HUES48 (cell line): ENCODE measurements at regions not wholly inside any gene's neighbourhood (a gene's known extent, or its start where the extent isn't known, plus 50 kb on each side); places are given as distances from the start of the nearest gene placed in this dataset.

ENCODE experiments used
- H3K27ac ChIP-seq: one replicate; pipeline ENCODE4 v1.7.0; 2013; ENCODE audit warnings: low read depth, low read length, inconsistent platforms
- H3K27me3 ChIP-seq: 2 replicates; pipeline ENCODE4 v1.6.1; 2013; ENCODE audit warnings: mild to moderate bottlenecking, low read length; ENCODE audit not compliant: control insufficient read depth, insufficient read depth
- H3K36me3 ChIP-seq: 2 replicates; pipeline ENCODE4 v1.6.1; 2013; ENCODE audit warnings: low read length; ENCODE audit not compliant: control insufficient read depth, insufficient read depth
- H3K4me1 ChIP-seq: 2 replicates; pipeline ENCODE4 v1.6.1; 2013; ENCODE audit warnings: mild to moderate bottlenecking, low read length; ENCODE audit not compliant: control insufficient read depth, insufficient read depth
- H3K4me3 ChIP-seq: 2 replicates; pipeline ENCODE4 v1.5.1; 2013; ENCODE audit warnings: mild to moderate bottlenecking, low read depth, low read length
- H3K9ac ChIP-seq: 2 replicates; pipeline ENCODE4 v1.6.1; 2013; ENCODE audit warnings: mild to moderate bottlenecking, low read depth, low read length, moderate library complexity
- H3K9me3 ChIP-seq: 2 replicates; pipeline ENCODE4 v1.6.1; 2013; ENCODE audit warnings: low read length; ENCODE audit not compliant: control insufficient read depth, insufficient read depth

GRCh38 chr20:61024390-61024789, 227.7 kb upstream of the CDH4 start:
- Histone ChIP-seq H3K9ac (no peak overlapping the region), H3K36me3 (no peaks in the 10 kb centered on the region), H3K9me3 (peaks cover 15% of the 10 kb centered on the region), H3K4me1 (no peaks in the 10 kb centered on the region), H3K4me3 (no peak overlapping the region), H3K27me3 (0 out of 2 replicates have a peak, but pooled peaks cover 4% of the 10 kb centered on the region), H3K27ac (no peak overlapping the region)

- H3K36me3 ChIP-seq: no peaks in the 10 kb centered on the region
- H3K4me3 ChIP-seq: no peak overlapping the region
- H3K27me3 ChIP-seq: 0 out of 2 replicates have a peak, but pooled peaks cover 4% of the 10 kb centered on the region
- no peaks in the 10 kb centered on the region for H3K4me1 ChIP-seq
- peaks cover 15% of the 10 kb centered on the region for H3K9me3 ChIP-seq
- no peak overlapping the region for H3K9ac ChIP-seq
- H3K27ac ChIP-seq: no peak overlapping the region
These were observed 226.5 kb upstream of the CDH4 start for GRCh38 chr20:61025536-61025935.

- no peaks in the 10 kb centered on the region for H3K36me3 ChIP-seq
- no peaks in the 10 kb centered on the region for H3K4me1 ChIP-seq
- H3K9ac ChIP-seq: no peak overlapping the region
- 0 out of 2 replicates have a peak, but pooled peaks cover 4% of the 10 kb centered on the region for H3K27me3 ChIP-seq
- peaks cover 15% of the 10 kb centered on the region for H3K9me3 ChIP-seq
- H3K27ac ChIP-seq: no peak overlapping the region
- no peak overlapping the region for H3K4me3 ChIP-seq
These were observed 225.9 kb upstream of the CDH4 start for GRCh38 chr20:61026173-61026572.

- H3K9ac ChIP-seq: no peak overlapping the region
- H3K36me3 ChIP-seq: no peaks in the 10 kb centered on the region
- H3K9me3 ChIP-seq: peaks cover 15% of the 10 kb centered on the region
- H3K27ac ChIP-seq: no peak overlapping the region
- 0 out of 2 replicates have a peak, but pooled peaks cover 4% of the 10 kb centered on the region for H3K27me3 ChIP-seq
- H3K4me1 ChIP-seq: no peaks in the 10 kb centered on the region
- H3K4me3 ChIP-seq: no peak overlapping the region
These were observed 225.3 kb upstream of the CDH4 start for GRCh38 chr20:61026731-61027130.

GRCh38 chr20:61027218-61027617, 224.8 kb upstream of the CDH4 start:
- Histone ChIP-seq H3K27me3 (peaks cover 7% of the 10 kb centered on the region; the same call in 1 of the 2 replicates), H3K4me3 (no peak overlapping the region), H3K9ac (no peak overlapping the region), H3K27ac (no peak overlapping the region), H3K36me3 (no peaks in the 10 kb centered on the region), H3K9me3 (peaks cover 15% of the 10 kb centered on the region), H3K4me1 (no peaks in the 10 kb centered on the region)

GRCh38 chr20:61030130-61030529, 221.9 kb upstream of the CDH4 start:
- H3K4me1 ChIP-seq: no peaks in the 10 kb centered on the region
- H3K36me3 ChIP-seq: no peaks in the 10 kb centered on the region
- no peak overlapping the region for H3K9ac ChIP-seq
- H3K9me3 ChIP-seq: peaks cover 15% of the 10 kb centered on the region
- H3K27ac ChIP-seq: no peak overlapping the region
- no peak overlapping the region for H3K4me3 ChIP-seq
- peaks cover 6% of the 10 kb centered on the region for H3K27me3 ChIP-seq

- H3K4me3 ChIP-seq: no peak overlapping the region
- no peaks in the 10 kb centered on the region for H3K36me3 ChIP-seq
- no peak overlapping the region for H3K9ac ChIP-seq
- H3K4me1 ChIP-seq: no peaks in the 10 kb centered on the region
- no peak overlapping the region for H3K27ac ChIP-seq
- H3K9me3 ChIP-seq: peaks cover 15% of the 10 kb centered on the region
- peaks cover 3% of the 10 kb centered on the region for H3K27me3 ChIP-seq
These were observed 220.8 kb upstream of the CDH4 start for GRCh38 chr20:61031101-61031830.

- Histone ChIP-seq H3K4me3 (no peak overlapping the region), H3K27ac (no peak overlapping the region), H3K9me3 (no peaks in the 10 kb centered on the region), H3K27me3 (peaks cover 7% of the 10 kb centered on the region), H3K36me3 (no peaks in the 10 kb centered on the region), H3K4me1 (no peaks in the 10 kb centered on the region), H3K9ac (no peak overlapping the region)
These were observed 214.6 kb upstream of the CDH4 start for GRCh38 chr20:61037498-61037897.

- Histone ChIP-seq H3K9me3 (no peaks in the 10 kb centered on the region), H3K4me3 (no peak overlapping the region), H3K27me3 (peaks cover 14% of the 10 kb centered on the region), H3K27ac (no peak overlapping the region), H3K4me1 (no peaks in the 10 kb centered on the region), H3K9ac (no peak overlapping the region), H3K36me3 (no peaks in the 10 kb centered on the region)
These were observed 210.6 kb upstream of the CDH4 start for GRCh38 chr20:61041481-61041880.

- H3K27ac ChIP-seq: no peak overlapping the region
These were observed 209.3 kb upstream of the CDH4 start for GRCh38 chr20:61042506-61043385.

GRCh38 chr20:61043681-61044080, 208.4 kb upstream of the CDH4 start:
- Histone ChIP-seq H3K4me3 (no peak overlapping the region), H3K36me3 (no peaks in the 10 kb centered on the region), H3K4me1 (no peaks in the 10 kb centered on the region), H3K9me3 (0 out of 2 replicates have a peak, but pooled peaks cover 4% of the 10 kb centered on the region), H3K9ac (no peak overlapping the region), H3K27ac (no peak overlapping the region), H3K27me3 (peaks cover 18% of the 10 kb centered on the region)

More at GRCh38 chr20:61042506-61043385, 209.3 kb upstream of the CDH4 start:
- H3K9me3 ChIP-seq: no peaks in the 10 kb centered on the region
- no peak overlapping the region for H3K9ac ChIP-seq
- no peaks in the 10 kb centered on the region for H3K36me3 ChIP-seq
- H3K27me3 ChIP-seq: peaks cover 16% of the 10 kb centered on the region
- no peak overlapping the region for H3K4me3 ChIP-seq
- no peaks in the 10 kb centered on the region for H3K4me1 ChIP-seq
